ENCODE measurements at regions not wholly inside any gene's neighbourhood (a gene's known extent, or its start where the extent isn't known, plus 50 kb on each side); places are given as distances from the start of the nearest gene placed in this dataset.

DNA sequence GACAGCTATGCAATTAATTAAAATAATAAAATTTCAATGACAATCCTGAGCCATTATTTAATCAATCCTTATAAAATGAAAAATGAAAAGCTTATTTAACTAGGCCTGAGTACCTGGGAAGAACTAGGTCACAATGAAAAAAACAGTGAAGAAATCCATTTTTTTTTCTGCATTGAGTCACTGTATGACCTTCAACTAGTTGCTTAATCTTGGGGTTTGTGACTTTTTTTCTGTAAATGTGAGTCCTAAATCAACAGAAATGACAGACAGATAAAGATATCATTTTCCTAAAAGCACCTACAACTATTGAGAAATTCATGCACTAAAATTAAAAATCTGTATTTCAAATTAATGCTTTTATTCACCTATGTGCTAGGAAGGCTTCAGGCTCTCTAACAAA, 96.8 kb downstream of the TMEM26 start:
- DNase-seq, result no peak

DNA sequence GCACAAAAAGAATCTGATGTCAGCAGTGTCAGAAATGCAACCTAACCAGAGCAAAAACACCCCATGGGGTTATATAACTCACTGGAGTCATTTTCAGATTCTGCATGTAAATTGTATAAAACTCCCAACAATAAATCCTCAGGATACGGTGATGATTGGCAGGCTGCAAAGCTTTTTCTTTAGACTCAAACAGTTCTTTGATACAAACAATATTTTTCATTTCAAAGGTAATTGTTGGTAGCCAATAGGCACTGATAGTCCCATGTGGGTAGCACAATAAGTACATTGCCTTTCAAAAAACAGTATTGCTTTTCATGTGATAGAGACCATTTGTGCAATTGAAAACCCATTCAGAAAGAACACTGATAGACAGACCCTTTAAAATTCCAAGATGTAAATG, 98.0 kb downstream of the TMEM26 start:
- DNase-seq, result no peak

DNA sequence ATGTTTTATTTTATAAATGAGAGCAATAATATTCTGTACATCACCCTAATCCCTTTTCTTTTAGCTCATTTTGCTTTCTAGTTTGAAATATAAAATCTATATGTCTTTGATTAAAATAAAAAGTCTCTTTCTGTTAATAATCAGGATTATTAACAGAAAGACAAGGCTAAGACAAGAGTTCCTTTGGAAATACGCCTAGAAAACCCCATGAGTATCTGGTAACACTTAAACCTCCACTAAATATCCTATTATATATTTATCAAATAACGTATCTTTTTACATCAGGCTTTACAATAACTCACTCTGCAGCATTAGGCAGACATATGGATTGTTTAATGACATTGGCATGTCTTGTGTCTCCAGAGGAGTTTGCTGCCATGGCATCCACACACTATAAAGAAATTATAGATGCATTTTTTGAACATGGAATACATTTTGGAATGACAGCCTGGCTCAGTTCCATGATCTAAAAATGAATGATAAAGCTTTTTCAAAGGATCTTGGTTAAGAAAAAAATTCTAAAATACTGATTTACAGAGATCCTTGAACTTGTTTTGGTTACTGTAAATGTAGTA, 98.7 kb downstream of the TMEM26 start:
- DNase-seq, result no peak

DNA sequence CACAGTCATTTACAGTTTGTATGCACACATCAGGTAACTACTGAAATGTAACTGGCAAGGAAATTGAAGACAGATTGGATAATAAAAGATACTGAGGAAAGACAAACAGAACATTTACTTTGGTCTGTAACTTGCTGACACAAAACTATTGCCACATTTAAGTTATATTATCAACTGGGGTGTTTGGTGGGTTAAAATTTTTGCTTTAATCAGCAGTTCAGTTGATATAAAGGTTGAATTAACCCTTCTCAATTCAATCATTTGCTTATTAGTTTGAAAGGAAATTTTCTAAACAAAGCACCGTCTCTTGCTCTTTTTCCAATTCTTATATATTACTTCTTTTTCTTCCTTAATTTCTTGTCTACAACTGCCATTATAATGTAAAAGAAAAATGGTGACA, 102.4 kb downstream of the TMEM26 start:
- no peak for DNase-seq

DNA sequence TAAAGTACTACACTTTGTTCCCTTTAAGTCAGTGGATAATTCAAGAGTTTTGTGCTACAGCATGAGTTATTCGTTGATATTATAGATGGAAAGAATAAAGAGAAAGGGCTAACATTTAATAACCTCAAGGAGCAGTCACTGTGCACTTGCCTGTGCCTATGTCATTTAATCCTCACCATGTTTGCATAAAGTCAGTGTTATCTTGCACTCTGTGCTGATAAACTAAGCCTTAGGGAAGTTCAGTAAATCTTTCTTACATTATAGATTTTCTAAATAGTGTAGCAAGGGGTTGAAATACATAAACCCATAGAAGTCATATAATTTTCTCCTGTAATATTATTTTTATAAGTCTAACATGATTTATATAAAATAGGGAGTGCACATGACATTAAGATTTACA, 103.1 kb downstream of the TMEM26 start:
- no peak for DNase-seq

DNA sequence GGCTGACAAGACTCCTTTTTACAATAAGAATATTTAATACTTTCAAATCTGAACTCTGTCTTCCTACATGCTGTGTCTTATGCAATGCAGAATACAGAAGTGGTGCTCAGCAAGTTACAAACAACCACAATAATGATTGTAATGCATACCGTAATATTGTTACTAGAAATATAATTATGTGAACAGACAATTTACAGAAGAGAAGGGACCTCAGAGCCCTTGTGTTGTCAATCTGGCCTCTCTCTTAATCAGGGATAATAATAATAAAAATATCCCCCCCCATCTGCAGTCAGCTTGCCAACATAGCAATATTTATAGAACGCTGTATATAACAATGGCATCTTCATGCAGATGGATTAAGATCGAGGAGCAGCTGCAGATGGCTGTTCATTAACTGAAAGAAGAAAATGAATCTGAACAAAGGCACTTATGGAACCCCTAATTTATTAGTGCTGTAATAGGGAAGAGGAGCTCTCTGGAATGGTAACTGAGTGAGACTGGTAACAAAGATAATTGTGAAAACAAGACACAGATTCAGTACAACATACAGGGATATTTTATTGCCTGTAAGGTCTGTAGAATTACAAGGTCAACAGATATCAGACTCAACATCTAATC, 106.3 kb downstream of the TMEM26 start:
- DNase-seq, result no peak

DNA sequence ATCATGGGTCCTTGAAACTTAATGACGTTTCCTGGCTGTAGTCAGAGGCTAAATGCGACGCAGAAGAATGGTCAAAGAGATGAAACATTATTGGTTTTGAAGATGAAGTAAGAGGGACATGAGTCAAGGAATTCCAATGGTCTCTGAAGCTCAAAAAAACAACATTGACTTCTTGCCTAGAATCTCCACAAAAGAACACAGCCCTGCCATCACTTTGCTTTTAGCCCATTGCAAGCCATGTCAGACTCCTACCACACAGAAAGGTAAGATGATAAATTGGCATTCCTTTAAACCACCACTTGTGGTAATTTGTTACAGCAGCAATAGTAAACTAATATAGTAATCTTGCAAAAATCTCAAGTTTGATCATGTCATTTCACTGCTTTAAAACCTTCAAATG, 109.4 kb downstream of the TMEM26 start:
- DNase-seq, result no peak

DNA sequence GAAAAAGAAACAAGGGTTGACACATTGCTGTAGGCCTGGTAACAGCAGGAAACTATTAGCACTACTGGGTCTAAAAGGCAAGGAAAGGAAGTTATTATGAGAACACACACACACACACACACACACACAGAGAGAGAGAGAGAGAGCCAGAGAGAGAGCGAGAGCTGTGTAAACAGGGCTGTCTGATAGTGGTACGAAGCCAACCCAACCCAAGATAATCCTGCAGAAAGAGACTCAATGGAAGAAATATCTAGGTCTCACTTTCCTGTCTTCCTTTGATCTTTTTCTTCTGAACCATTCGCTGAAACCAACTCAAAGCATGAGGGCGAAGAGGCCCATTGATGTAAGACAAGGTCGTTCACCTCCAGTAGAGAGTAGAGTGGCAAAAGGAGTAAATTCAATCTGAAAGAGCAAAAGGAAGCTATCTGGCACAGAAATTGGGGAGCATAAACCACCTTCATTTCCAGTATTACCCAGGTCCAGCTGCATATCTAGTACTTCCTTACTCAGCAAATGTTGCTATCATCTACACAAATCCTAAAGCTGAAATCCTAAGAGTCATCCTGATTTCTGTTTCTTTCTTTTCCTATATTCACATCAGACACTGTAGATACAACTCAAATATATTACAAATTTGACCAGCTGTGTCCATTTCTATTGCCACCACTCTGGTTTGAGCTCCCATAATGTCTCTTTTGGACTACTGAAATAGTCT, 110.2 kb downstream of the TMEM26 start:
- DNase-seq, result no peak

DNA sequence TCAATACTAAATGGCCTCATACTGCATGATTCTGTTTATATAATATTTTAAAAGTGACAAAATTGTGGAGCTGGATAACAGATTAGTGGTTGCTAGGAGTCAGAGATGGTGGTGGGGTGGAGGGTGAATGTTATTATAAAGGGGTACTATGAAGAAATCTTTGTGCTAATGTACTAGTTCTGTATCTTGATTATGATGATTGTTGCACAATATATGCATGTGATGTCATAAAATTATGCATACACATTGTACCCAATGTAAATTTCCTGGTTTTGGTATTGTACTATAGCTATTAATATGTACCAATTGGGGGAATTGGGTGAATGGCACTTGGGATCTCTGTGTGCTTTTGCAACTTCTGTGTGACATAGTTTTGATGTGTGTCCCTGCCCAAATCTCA, 112.2 kb downstream of the TMEM26 start:
- no peak for DNase-seq

DNA sequence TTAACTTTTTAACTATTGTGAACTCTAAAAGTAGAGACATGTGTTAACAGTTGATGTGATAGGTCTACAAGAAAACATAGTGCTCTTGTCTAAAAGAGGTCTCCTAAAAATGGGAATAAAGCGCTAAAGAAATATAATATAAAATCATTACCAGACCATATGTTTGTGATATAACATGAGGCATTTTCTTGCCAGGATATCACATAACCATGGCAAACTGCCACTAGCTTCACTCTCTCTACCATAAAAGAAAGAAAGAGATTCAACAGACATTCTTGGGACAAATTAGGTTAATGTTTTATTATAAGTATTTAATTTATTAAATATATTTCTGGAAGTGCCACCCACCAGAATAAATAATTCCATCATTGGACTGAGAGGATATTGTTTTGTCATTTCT, 115.0 kb downstream of the TMEM26 start:
- DNase-seq, result no peak

DNA sequence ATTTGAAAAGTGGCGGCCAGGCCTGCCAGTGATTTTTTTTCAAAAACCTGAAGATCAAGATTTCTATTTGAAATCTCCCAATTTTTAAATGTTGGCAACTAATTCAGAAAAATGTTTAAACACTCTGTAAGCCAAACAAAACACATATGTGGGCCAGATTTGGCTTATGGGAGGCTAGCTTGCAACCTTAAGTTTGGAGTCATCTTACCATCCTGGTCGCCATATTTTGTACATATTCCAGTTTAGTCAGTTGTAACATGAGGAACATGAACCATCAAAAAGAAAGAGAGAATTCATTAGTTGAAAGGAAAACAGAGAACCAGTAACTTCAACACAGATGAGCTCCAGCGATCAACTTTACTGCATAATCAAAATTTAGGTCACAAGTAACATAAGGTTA, 115.4 kb downstream of the TMEM26 start:
- no peak for DNase-seq

DNA sequence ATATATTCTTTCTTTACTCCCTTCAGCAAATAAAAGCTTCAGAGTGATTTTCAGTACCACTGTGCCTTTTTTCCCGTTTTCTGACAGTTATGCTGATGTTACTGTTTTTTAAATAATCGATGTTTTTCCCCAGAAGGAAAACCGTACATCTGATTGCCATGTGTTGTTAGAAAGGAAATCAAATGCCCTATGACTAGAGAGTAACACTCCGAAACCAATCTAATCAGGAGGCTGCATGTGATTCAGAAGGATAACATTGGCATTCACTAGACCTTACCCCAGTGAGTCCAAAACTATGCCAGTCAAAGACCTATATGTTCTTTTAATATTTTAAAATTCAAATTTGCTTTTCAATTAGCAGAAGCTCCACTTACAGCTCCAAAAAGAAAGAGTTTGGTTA, 116.3 kb downstream of the TMEM26 start:
- no peak for DNase-seq

DNA sequence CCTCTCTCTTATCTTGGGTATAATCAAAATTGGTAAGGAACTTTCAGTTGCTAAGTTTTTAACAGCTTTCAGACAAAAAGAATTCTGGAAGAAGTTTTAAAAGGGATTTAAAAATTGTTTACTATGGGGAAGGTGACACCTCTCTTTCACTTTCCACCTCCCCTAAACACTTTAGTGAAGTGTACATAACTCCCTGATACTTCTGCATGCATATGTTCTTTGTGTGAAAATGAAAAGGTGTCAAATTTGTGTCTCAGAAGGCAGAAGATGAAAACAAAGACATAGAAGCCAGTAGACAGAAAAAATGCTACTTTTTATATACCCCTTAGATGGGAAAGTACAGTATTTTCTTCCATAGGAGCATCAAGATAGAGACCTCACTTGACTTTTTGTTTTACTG, 117.8 kb downstream of the TMEM26 start:
- no peak for DNase-seq

DNA sequence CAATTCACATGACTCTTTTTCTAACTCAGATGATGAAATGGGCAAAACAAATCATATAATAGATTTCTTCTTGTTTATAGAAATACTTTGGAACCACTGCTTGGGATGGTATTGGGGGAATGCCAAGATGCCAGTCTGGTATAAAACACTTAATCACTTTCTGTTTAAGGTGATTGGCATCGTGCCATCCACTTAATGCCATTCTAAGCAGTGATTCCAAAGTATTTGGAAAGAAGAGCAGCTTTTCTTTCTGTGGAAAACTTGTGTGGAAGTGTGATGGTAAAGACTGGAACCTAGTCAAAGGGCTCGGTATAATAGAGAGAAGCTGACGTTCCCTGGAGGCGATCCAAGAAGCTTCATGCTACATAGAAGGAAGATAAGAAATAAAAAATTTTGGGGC, 120.6 kb downstream of the TMEM26 start:
- no peak for DNase-seq

DNA sequence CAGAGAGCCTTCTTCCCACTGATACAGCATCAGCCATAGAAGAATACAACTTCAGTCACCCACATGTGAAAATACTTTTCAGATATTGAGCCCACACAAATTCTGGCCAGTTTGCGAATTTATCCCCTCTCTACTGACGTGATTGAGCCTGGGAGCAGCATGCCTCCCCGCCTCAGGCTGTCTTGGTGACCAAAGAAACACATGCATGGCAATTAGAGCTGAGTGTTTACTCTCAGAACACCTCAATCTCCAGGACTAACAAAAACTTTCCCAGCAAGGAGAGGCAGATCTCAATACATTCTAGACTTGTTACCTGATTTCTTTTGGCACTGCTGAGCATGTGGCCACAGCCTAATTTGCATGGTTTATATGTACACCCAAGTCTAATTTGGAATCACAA, 122.5 kb downstream of the TMEM26 start:
- no peak for DNase-seq

DNA sequence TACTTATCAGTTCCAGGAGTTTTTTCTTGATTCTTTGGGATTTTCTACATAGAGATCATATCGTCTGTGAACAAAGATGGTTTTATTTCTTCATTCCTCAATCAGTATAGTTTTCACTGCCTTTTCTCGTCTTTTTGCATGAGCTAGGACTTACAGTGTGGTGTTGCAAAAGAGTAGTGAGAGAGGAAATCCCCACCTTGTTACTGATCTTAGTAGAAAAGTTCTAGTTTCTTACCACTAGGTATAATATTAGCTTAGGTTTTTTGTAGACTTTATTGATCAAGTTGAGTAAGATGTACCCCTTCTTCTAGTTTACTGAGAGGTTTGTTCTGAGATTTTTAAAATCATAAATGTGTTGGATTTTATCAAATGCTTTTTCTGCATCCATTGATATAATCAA, 123.3 kb downstream of the TMEM26 start:
- no peak for DNase-seq

DNA sequence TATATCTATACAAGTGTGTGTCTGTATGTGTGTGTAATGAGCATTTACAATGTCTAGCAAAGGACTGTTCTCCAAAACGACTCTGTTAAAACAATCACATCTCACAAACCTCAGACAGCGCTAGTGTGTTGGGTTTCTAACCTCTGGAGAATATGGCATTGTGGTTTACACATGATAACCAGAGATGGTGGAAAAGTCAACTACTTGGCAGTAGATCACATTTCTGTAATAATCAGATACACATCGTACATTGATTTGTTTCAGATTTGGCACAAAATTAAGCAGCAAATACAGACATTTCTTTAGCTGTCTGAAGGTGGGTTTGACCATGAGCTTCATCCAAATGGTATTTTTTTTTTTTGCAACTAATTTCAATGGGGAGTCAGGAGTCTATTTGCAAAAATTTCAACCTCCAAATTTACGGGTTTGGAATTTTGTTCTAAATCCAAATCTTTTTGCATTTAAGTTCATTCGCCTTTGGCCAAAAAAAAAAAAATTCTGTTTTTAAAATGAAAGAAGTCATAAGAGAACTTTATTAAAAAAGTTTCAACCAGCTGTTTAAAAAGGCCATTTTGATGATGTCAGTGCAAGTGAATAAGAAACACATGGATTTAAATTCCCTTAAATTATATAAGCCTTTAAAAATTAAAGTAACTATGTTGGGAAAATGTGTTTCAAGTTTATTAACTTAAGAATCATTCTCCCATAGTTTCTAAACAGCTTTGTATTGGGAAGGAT, 127.8 kb downstream of the TMEM26 start:
- DNase-seq, result no peak

DNA sequence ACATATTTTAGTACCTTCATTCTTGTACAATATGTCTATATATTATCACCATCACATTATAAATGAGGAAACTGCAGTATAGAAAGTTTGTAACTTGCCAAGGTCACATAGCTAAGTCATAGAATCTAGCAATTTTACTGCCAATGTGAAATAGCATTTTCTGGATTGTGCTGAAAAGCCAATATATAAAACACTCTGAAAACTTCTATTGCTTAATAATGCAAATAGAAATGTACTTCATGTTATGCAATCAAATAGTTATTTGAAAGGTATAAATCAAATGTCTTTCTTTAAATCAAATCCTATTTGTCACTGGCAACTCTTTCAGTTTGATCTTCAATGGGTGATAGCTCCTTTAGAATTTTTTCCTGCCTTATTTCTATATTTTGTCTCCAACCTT, 129.5 kb downstream of the TMEM26 start:
- no peak for DNase-seq

DNA sequence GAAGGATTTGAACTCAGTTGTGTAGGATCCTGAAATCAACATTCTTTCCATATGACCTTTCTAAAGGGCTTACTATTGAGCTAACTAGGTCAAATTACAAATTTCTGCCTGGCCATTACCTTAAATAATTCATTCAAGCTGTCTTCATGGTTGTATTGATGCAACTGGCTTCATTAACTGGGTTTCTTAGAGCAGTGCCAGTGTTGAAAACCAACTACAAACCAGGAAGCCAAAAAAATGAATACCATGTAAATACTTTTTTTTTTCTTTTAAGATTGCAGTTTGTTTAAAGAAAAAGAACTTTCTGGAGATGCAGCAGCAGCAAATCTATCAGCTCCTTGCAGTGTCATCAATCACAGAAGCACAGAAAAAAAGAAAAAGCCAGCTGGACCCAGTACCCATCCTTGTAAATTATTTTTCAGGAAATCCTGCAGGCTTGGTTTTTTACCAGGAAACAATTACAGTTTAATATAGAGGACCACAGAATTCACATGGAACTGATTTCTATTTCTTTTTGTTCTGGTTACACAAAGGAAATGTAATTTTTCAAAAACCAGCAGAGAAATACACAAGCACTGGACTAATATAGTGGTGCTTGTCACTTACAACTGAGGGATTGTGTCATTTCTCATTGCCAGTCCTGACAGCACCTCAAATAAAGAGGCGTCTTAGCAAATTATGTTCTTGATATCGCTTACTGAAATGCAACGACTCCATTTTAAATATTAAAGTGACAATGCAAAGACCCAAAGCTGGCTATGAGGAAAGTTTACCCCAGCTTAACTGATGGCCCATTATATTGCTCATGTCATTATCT, 131.9 kb downstream of the TMEM26 start:
- no peak for DNase-seq

DNA sequence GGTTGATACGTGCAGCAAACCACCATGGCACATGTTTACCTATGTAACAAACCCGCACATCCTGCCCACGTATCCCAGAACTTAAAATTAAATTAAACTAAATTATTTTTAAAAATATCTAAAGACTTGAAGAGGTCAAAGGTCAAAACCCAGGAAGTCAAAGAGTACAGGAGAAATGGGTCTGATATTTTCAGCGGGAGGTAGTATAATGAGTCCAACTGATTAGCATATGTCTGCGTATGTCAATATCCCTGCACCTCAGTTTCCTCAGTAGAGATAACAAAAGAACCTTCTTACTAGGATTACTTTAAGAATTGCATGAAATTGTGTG, 133.0 kb downstream of the TMEM26 start:
- DNase-seq, result no peak

DNA sequence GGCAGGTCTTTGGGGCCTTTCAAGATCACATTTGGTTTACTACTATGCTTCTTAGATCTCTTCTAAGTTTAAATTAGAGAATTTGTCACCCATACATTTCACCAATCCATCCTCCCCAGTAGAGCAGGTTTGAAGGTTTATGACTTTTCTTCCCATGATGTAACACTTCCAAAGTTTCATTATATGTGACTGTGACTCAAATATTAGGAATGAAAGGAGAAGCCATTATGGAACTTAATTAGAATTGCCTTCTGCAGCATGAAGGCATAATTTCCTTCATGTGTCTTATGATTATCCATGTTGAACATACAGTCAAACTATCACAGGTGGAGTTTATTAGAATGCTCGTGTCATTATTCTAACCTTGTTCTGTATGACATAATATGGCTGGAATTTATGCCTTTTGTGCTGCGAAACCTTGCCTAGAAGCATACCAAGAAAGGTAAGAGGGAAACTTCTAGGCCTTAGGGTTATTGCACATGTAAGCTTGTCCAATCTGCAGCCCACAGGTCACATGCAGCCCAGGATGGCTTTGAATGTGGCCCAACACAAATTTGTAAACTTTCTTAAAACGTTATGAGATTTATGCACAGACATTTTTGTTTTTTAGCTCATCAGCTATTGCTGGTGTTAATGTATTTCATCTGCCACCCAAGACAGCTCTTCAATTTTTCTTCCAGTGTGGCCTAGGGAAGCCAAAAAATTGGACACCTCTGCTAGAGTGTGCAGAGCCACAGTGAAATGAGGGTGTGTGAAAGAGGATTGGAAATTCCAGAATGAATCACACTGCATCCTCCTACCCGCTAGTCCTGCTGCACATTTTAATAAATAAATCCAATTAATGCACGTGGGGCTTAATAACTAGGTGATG, 133.6 kb downstream of the TMEM26 start:
- no peak for DNase-seq

Data from anterior cingulate cortex (tissue), 58 donors.